ENCODE measurements at regions not wholly inside any gene's neighbourhood (a gene's known extent, or its start where the extent isn't known, plus 50 kb on each side); places are given as distances from the start of the nearest gene placed in this dataset.
"Not testable (repeated sequence)": the region's sequence is repeated elsewhere in the genome, so short reads cannot be mapped to it uniquely, and the experiment has no call there.

GRCh38 chr5:163569284-163569683 is 63.9 kb downstream of the MAT2B start:
- Histone ChIP-seq H3K4me3 (ENCODE audit: low read length in 3 of 3) (no peak overlapping the region), H3K27ac (ENCODE audit: low read depth, low read length) (no peak overlapping the region), H3K36me3 (ENCODE audit: control insufficient read depth in 3 of 3, insufficient read depth in 3 of 3, low read length in 3 of 3) (no peaks in the 10 kb centered on the region), H3K27me3 (ENCODE audit: control insufficient read depth in 3 of 3, insufficient read depth in 3 of 3, low read length in 3 of 3) (peaks cover 16 to 29% (median 25%) of the 10 kb centered on the region in 3 donors), H3K4me1 (ENCODE audit: control insufficient read depth in 3 of 3, insufficient read depth in 3 of 3, low read length in 3 of 3) (peaks cover 8 to 10% (median 8%) of the 10 kb centered on the region in 3 donors), H3K9ac (ENCODE audit: low read depth in 1 of 3, low read length in 3 of 3) (no peak overlapping the region), H3K9me3 (ENCODE audit: control insufficient read depth in 3 of 3, low read length in 3 of 3) (no peaks in the 10 kb centered on the region)

- Histone ChIP-seq H3K4me1 (ENCODE audit: control insufficient read depth in 3 of 3, insufficient read depth in 3 of 3, low read length in 3 of 3) (no peaks in the 10 kb centered on the region), H3K4me3 (ENCODE audit: low read length in 3 of 3) (no peak overlapping the region), H3K9me3 (ENCODE audit: control insufficient read depth in 3 of 3, low read length in 3 of 3) (no peaks in the 10 kb centered on the region), H3K27ac (ENCODE audit: low read depth, low read length) (no peak overlapping the region), H3K9ac (ENCODE audit: low read depth in 1 of 3, low read length in 3 of 3) (no peak overlapping the region), H3K36me3 (ENCODE audit: control insufficient read depth in 3 of 3, insufficient read depth in 3 of 3, low read length in 3 of 3) (no peaks in the 10 kb centered on the region), H3K27me3 (ENCODE audit: control insufficient read depth in 3 of 3, insufficient read depth in 3 of 3, low read length in 3 of 3) (peaks cover 7 to 11% (median 10%) of the 10 kb centered on the region in 3 donors)
Measured at GRCh38 chr5:163571744-163572143, 66.3 kb downstream of the MAT2B start.

- no peak overlapping the region for H3K9ac ChIP-seq (ENCODE audit: low read depth in 1 of 3, low read length in 3 of 3)
- H3K27me3 ChIP-seq (ENCODE audit: control insufficient read depth in 3 of 3, insufficient read depth in 3 of 3, low read length in 3 of 3): peaks cover 0 to 3% (median 2%) of the 10 kb centered on the region in 3 donors
- H3K4me1 ChIP-seq (ENCODE audit: control insufficient read depth in 3 of 3, insufficient read depth in 3 of 3, low read length in 3 of 3): no peaks in the 10 kb centered on the region
- no peak overlapping the region for H3K27ac ChIP-seq (ENCODE audit: low read depth, low read length)
- H3K9me3 ChIP-seq (ENCODE audit: control insufficient read depth in 3 of 3, low read length in 3 of 3): no peaks in the 10 kb centered on the region
- H3K4me3 ChIP-seq (ENCODE audit: low read length in 3 of 3): no peak overlapping the region
- no peaks in the 10 kb centered on the region for H3K36me3 ChIP-seq (ENCODE audit: control insufficient read depth in 3 of 3, insufficient read depth in 3 of 3, low read length in 3 of 3)
Measured at GRCh38 chr5:163574472-163575440, 69.3 kb downstream of the MAT2B start.

- H3K4me3 ChIP-seq (ENCODE audit: low read length in 3 of 3): no peak overlapping the region
- no peak overlapping the region for H3K27ac ChIP-seq (ENCODE audit: low read depth, low read length)
- no peaks in the 10 kb centered on the region for H3K9me3 ChIP-seq (ENCODE audit: control insufficient read depth in 3 of 3, low read length in 3 of 3)
- H3K9ac ChIP-seq (ENCODE audit: low read depth in 1 of 3, low read length in 3 of 3): no peak overlapping the region
- H3K27me3 ChIP-seq (ENCODE audit: control insufficient read depth in 3 of 3, insufficient read depth in 3 of 3, low read length in 3 of 3): no peaks in the 10 kb centered on the region
- no peaks in the 10 kb centered on the region for H3K4me1 ChIP-seq (ENCODE audit: control insufficient read depth in 3 of 3, insufficient read depth in 3 of 3, low read length in 3 of 3)
- no peaks in the 10 kb centered on the region for H3K36me3 ChIP-seq (ENCODE audit: control insufficient read depth in 3 of 3, insufficient read depth in 3 of 3, low read length in 3 of 3)
Measured at GRCh38 chr5:163578652-163579051, 73.2 kb downstream of the MAT2B start.

- no peaks in the 10 kb centered on the region for H3K4me1 ChIP-seq (ENCODE audit: control insufficient read depth in 3 of 3, insufficient read depth in 3 of 3, low read length in 3 of 3)
- H3K27me3 ChIP-seq (ENCODE audit: control insufficient read depth in 3 of 3, insufficient read depth in 3 of 3, low read length in 3 of 3): no peaks in the 10 kb centered on the region
- no peak overlapping the region for H3K4me3 ChIP-seq (ENCODE audit: low read length in 3 of 3)
- no peaks in the 10 kb centered on the region for H3K9me3 ChIP-seq (ENCODE audit: control insufficient read depth in 3 of 3, low read length in 3 of 3)
- no peak overlapping the region for H3K27ac ChIP-seq (ENCODE audit: low read depth, low read length)
- H3K9ac ChIP-seq (ENCODE audit: low read depth in 1 of 3, low read length in 3 of 3): no peak overlapping the region
- H3K36me3 ChIP-seq (ENCODE audit: control insufficient read depth in 3 of 3, insufficient read depth in 3 of 3, low read length in 3 of 3): no peaks in the 10 kb centered on the region
Measured at GRCh38 chr5:163579729-163580128, 74.3 kb downstream of the MAT2B start.

- Histone ChIP-seq H3K9ac (ENCODE audit: low read depth in 1 of 3, low read length in 3 of 3) (no peak overlapping the region), H3K4me1 (ENCODE audit: control insufficient read depth in 3 of 3, insufficient read depth in 3 of 3, low read length in 3 of 3) (no peaks in the 10 kb centered on the region), H3K27me3 (ENCODE audit: control insufficient read depth in 3 of 3, insufficient read depth in 3 of 3, low read length in 3 of 3) (no peaks in the 10 kb centered on the region), H3K36me3 (ENCODE audit: control insufficient read depth in 3 of 3, insufficient read depth in 3 of 3, low read length in 3 of 3) (no peaks in the 10 kb centered on the region), H3K4me3 (ENCODE audit: low read length in 3 of 3) (no peak overlapping the region), H3K9me3 (ENCODE audit: control insufficient read depth in 3 of 3, low read length in 3 of 3) (no peaks in the 10 kb centered on the region), H3K27ac (ENCODE audit: low read depth, low read length) (no peak overlapping the region)
Measured at GRCh38 chr5:163580516-163580915, 75.1 kb downstream of the MAT2B start.

GRCh38 chr5:163583491-163584153 is 78.2 kb downstream of the MAT2B start:
- H3K9ac ChIP-seq (ENCODE audit: low read depth in 1 of 3, low read length in 3 of 3); H3K27ac ChIP-seq (ENCODE audit: low read depth, low read length); H3K36me3 ChIP-seq (ENCODE audit: control insufficient read depth in 3 of 3, insufficient read depth in 3 of 3, low read length in 3 of 3); H3K4me3 ChIP-seq (ENCODE audit: low read length in 3 of 3); H3K27me3 ChIP-seq (ENCODE audit: control insufficient read depth in 3 of 3, insufficient read depth in 3 of 3, low read length in 3 of 3); H3K9me3 ChIP-seq (ENCODE audit: control insufficient read depth in 3 of 3, low read length in 3 of 3); H3K4me1 ChIP-seq (ENCODE audit: control insufficient read depth in 3 of 3, insufficient read depth in 3 of 3, low read length in 3 of 3): not testable (repeated sequence)

GRCh38 chr5:163585206-163585605 is 79.8 kb downstream of the MAT2B start:
- H3K4me1 ChIP-seq (ENCODE audit: control insufficient read depth in 3 of 3, insufficient read depth in 3 of 3, low read length in 3 of 3): no peaks in the 10 kb centered on the region
- no peak overlapping the region for H3K4me3 ChIP-seq (ENCODE audit: low read length in 3 of 3)
- no peak overlapping the region for H3K9ac ChIP-seq (ENCODE audit: low read depth in 1 of 3, low read length in 3 of 3)
- no peak overlapping the region for H3K27ac ChIP-seq (ENCODE audit: low read depth, low read length)
- H3K36me3 ChIP-seq (ENCODE audit: control insufficient read depth in 3 of 3, insufficient read depth in 3 of 3, low read length in 3 of 3): no peaks in the 10 kb centered on the region
- no peaks in the 10 kb centered on the region for H3K27me3 ChIP-seq (ENCODE audit: control insufficient read depth in 3 of 3, insufficient read depth in 3 of 3, low read length in 3 of 3)
- no peaks in the 10 kb centered on the region for H3K9me3 ChIP-seq (ENCODE audit: control insufficient read depth in 3 of 3, low read length in 3 of 3)

GRCh38 chr5:163586531-163586956 is 81.1 kb downstream of the MAT2B start:
- Histone ChIP-seq H3K9ac (ENCODE audit: low read depth in 1 of 3, low read length in 3 of 3) (no peak overlapping the region), H3K9me3 (ENCODE audit: control insufficient read depth in 3 of 3, low read length in 3 of 3) (no peaks in the 10 kb centered on the region), H3K4me1 (ENCODE audit: control insufficient read depth in 3 of 3, insufficient read depth in 3 of 3, low read length in 3 of 3) (no peaks in the 10 kb centered on the region), H3K4me3 (ENCODE audit: low read length in 3 of 3) (no peak overlapping the region), H3K27ac (ENCODE audit: low read depth, low read length) (no peak overlapping the region), H3K36me3 (ENCODE audit: control insufficient read depth in 3 of 3, insufficient read depth in 3 of 3, low read length in 3 of 3) (no peaks in the 10 kb centered on the region), H3K27me3 (ENCODE audit: control insufficient read depth in 3 of 3, insufficient read depth in 3 of 3, low read length in 3 of 3) (no peaks in the 10 kb centered on the region)

GRCh38 chr5:163594951-163595350 is 89.5 kb downstream of the MAT2B start:
- H3K9ac ChIP-seq (ENCODE audit: low read depth in 1 of 3, low read length in 3 of 3): no peak overlapping the region
- no peak overlapping the region for H3K27ac ChIP-seq (ENCODE audit: low read depth, low read length)
- H3K9me3 ChIP-seq (ENCODE audit: control insufficient read depth in 3 of 3, low read length in 3 of 3): peaks cover 0 to 2% (median 0%) of the 10 kb centered on the region in 3 donors
- H3K27me3 ChIP-seq (ENCODE audit: control insufficient read depth in 3 of 3, insufficient read depth in 3 of 3, low read length in 3 of 3): peaks cover 0 to 2% (median 0%) of the 10 kb centered on the region in 3 donors
- H3K4me1 ChIP-seq (ENCODE audit: control insufficient read depth in 3 of 3, insufficient read depth in 3 of 3, low read length in 3 of 3): no peaks in the 10 kb centered on the region
- no peaks in the 10 kb centered on the region for H3K36me3 ChIP-seq (ENCODE audit: control insufficient read depth in 3 of 3, insufficient read depth in 3 of 3, low read length in 3 of 3)
- no peak overlapping the region for H3K4me3 ChIP-seq (ENCODE audit: low read length in 3 of 3)

Measured in skeletal muscle tissue (tissue), 3 donors.